Activated CD4-positive, alpha-beta T cell treated with anti-CD3 and anti-CD28 coated beads, Interleukin-2, amount 10 ng/mL, durations not matched to agents 24 days and 14 days (primary cell): ENCODE measurements at regions not wholly inside any gene's neighbourhood (a gene's known extent, or its start where the extent isn't known, plus 50 kb on each side); places are given as distances from the start of the nearest gene placed in this dataset.
"Not testable (repeated sequence)": the region's sequence is repeated elsewhere in the genome, so short reads cannot be mapped to it uniquely, and the experiment has no call there.

Experiments
- DNase-seq: peaks from one replicate; pipeline ENCODE4 v3.0.0; 2022
- H3K27ac Mint-ChIP-seq: one replicate; pipeline ENCODE4 v1.8.0; 2022; ENCODE audit warnings: mild to moderate bottlenecking, mixed read lengths
- H3K27me3 Mint-ChIP-seq: one replicate; pipeline ENCODE4 v1.8.0; 2022; ENCODE audit warnings: mixed read lengths
- H3K36me3 Mint-ChIP-seq: one replicate; pipeline ENCODE4 v1.8.0; 2022; ENCODE audit warnings: low read depth, mild to moderate bottlenecking, mixed read lengths
- H3K4me1 Mint-ChIP-seq: one replicate; pipeline ENCODE4 v1.8.0; 2021; ENCODE audit warnings: mixed read lengths
- H3K4me3 Mint-ChIP-seq: one replicate; pipeline ENCODE4 v1.8.0; 2022; ENCODE audit warnings: mild to moderate bottlenecking, moderate library complexity, mixed read lengths
- H3K9me3 Mint-ChIP-seq: one replicate; pipeline ENCODE4 v1.8.0; 2021; ENCODE audit warnings: mixed read lengths
- intact Hi-C: fragments of 100-400 bp; cut with micrococcal nuclease; formaldehyde crosslinking; loops from one replicate; pipeline ENCODE4 v1.15.1; 2023

GRCh38 chr4:28250646-28251045 lies 1390.0 kb downstream of the STIM2 start:
- Mint-ChIP-seq H3K4me1 (no peaks in the 10 kb centered on the region), H3K9me3 (peaks cover 9% of the 10 kb centered on the region), H3K4me3 (no peak overlapping the region), H3K36me3 (no peaks in the 10 kb centered on the region), H3K27ac (no peak overlapping the region), H3K27me3 (no peaks in the 10 kb centered on the region)
- no peak for DNase-seq
- intact Hi-C loops, result no loop called here

- Mint-ChIP-seq H3K27me3 (no peaks in the 10 kb centered on the region), H3K36me3 (no peaks in the 10 kb centered on the region), H3K4me1 (no peaks in the 10 kb centered on the region), H3K4me3 (no peak overlapping the region), H3K9me3 (peaks cover 9% of the 10 kb centered on the region), H3K27ac (no peak overlapping the region)
- intact Hi-C loops, result no loop called here
- DNase-seq, result no peak
Observed at GRCh38 chr4:28251831-28252230, 1391.2 kb downstream of the STIM2 start.

- no peak for DNase-seq
- Mint-ChIP-seq H3K4me1 (no peaks in the 10 kb centered on the region), H3K27ac (no peak overlapping the region), H3K27me3 (no peaks in the 10 kb centered on the region), H3K9me3 (peaks cover 9% of the 10 kb centered on the region), H3K36me3 (no peaks in the 10 kb centered on the region), H3K4me3 (no peak overlapping the region)
- intact Hi-C loops, result no loop called here
Observed at GRCh38 chr4:28254003-28254402, 1393.4 kb downstream of the STIM2 start.

- Mint-ChIP-seq H3K27me3 (no peaks in the 10 kb centered on the region), H3K4me1 (no peaks in the 10 kb centered on the region), H3K36me3 (no peaks in the 10 kb centered on the region), H3K27ac (no peak overlapping the region), H3K4me3 (no peak overlapping the region), H3K9me3 (peaks cover 9% of the 10 kb centered on the region)
- intact Hi-C loops, result no loop called here
- DNase-seq, result no peak
Observed at GRCh38 chr4:28256295-28256694, 1395.7 kb downstream of the STIM2 start.

- no peaks in the 10 kb centered on the region for H3K27me3 Mint-ChIP-seq
- H3K27ac Mint-ChIP-seq, result no peak overlapping the region
- intact Hi-C loops, result no loop called here
- no peak overlapping the region for H3K4me3 Mint-ChIP-seq
- H3K9me3 Mint-ChIP-seq, result peaks cover 1% of the 10 kb centered on the region
- no peak for DNase-seq
- H3K4me1 Mint-ChIP-seq, result no peaks in the 10 kb centered on the region
- H3K36me3 Mint-ChIP-seq, result no peaks in the 10 kb centered on the region
Observed at GRCh38 chr4:28259951-28260350, 1399.3 kb downstream of the STIM2 start.

GRCh38 chr4:28267166-28267565 lies 1406.5 kb downstream of the STIM2 start:
- Mint-ChIP-seq H3K36me3 (no peaks in the 10 kb centered on the region), H3K27me3 (no peaks in the 10 kb centered on the region), H3K9me3 (no peaks in the 10 kb centered on the region), H3K4me1 (no peaks in the 10 kb centered on the region), H3K27ac (no peak overlapping the region), H3K4me3 (no peak overlapping the region)
- no peak for DNase-seq
- intact Hi-C loops, result no loop called here

- no peaks in the 10 kb centered on the region for H3K27me3 Mint-ChIP-seq
- no peak for DNase-seq
Observed at GRCh38 chr4:28269426-28269825, 1408.8 kb downstream of the STIM2 start.

GRCh38 chr4:28277931-28278330 lies 1417.3 kb downstream of the STIM2 start:
- Mint-ChIP-seq H3K36me3 (no peaks in the 10 kb centered on the region), H3K4me1 (no peaks in the 10 kb centered on the region), H3K9me3 (no peaks in the 10 kb centered on the region), H3K27me3 (no peaks in the 10 kb centered on the region), H3K27ac (no peak overlapping the region), H3K4me3 (no peak overlapping the region)
- DNase-seq, result no peak
- intact Hi-C loops, result no loop called here

More at GRCh38 chr4:28269426-28269825, 1408.8 kb downstream of the STIM2 start:
- Mint-ChIP-seq H3K36me3 (no peaks in the 10 kb centered on the region), H3K9me3 (no peaks in the 10 kb centered on the region), H3K27ac (no peak overlapping the region), H3K4me1 (no peaks in the 10 kb centered on the region), H3K4me3 (no peak overlapping the region)
- intact Hi-C loops, result no loop called here

GRCh38 chr4:28278676-28279075 lies 1418.0 kb downstream of the STIM2 start:
- intact Hi-C loops, result no loop called here
- H3K4me1 Mint-ChIP-seq, result no peaks in the 10 kb centered on the region
- no peak overlapping the region for H3K27ac Mint-ChIP-seq

GRCh38 chr4:28279249-28279648 lies 1418.6 kb downstream of the STIM2 start:
- H3K27me3 Mint-ChIP-seq, result no peaks in the 10 kb centered on the region
- no peak overlapping the region for H3K4me3 Mint-ChIP-seq
- peaks cover 4% of the 10 kb centered on the region for H3K9me3 Mint-ChIP-seq
- no peak for DNase-seq
- H3K36me3 Mint-ChIP-seq, result no peaks in the 10 kb centered on the region
- intact Hi-C loops, result no loop called here
- no peaks in the 10 kb centered on the region for H3K4me1 Mint-ChIP-seq
- H3K27ac Mint-ChIP-seq, result no peak overlapping the region

More at GRCh38 chr4:28278676-28279075, 1418.0 kb downstream of the STIM2 start:
- DNase-seq, result no peak
- Mint-ChIP-seq H3K4me3 (no peak overlapping the region), H3K27me3 (no peaks in the 10 kb centered on the region), H3K9me3 (peaks cover 4% of the 10 kb centered on the region), H3K36me3 (no peaks in the 10 kb centered on the region)

GRCh38 chr4:28286266-28286665 lies 1425.6 kb downstream of the STIM2 start:
- intact Hi-C loops, H3K27me3 Mint-ChIP-seq, H3K36me3 Mint-ChIP-seq, H3K4me3 Mint-ChIP-seq, DNase-seq, H3K27ac Mint-ChIP-seq, H3K4me1 Mint-ChIP-seq: not testable (repeated sequence)
- peaks cover 11% of the 10 kb centered on the region for H3K9me3 Mint-ChIP-seq

GRCh38 chr4:28287831-28288233 lies 1427.2 kb downstream of the STIM2 start:
- H3K27ac Mint-ChIP-seq, result no peak overlapping the region
- intact Hi-C loops, result no loop called here
- no peak for DNase-seq

GRCh38 chr4:28296239-28296638 lies 1435.6 kb downstream of the STIM2 start:
- H3K27ac Mint-ChIP-seq, result no peak overlapping the region
- H3K4me3 Mint-ChIP-seq, result no peak overlapping the region
- DNase-seq, result no peak
- no peaks in the 10 kb centered on the region for H3K4me1 Mint-ChIP-seq
- H3K9me3 Mint-ChIP-seq, result peaks cover 8% of the 10 kb centered on the region
- no peaks in the 10 kb centered on the region for H3K36me3 Mint-ChIP-seq
- intact Hi-C loops, result no loop called here
- no peaks in the 10 kb centered on the region for H3K27me3 Mint-ChIP-seq

More at GRCh38 chr4:28287831-28288233, 1427.2 kb downstream of the STIM2 start:
- Mint-ChIP-seq H3K36me3 (no peaks in the 10 kb centered on the region), H3K4me3 (no peak overlapping the region), H3K4me1 (no peaks in the 10 kb centered on the region), H3K9me3 (peaks cover 11% of the 10 kb centered on the region), H3K27me3 (no peaks in the 10 kb centered on the region)

- H3K4me3 Mint-ChIP-seq, result no peak overlapping the region
- no peaks in the 10 kb centered on the region for H3K27me3 Mint-ChIP-seq
- H3K4me1 Mint-ChIP-seq, result no peaks in the 10 kb centered on the region
- no peak for DNase-seq
- H3K27ac Mint-ChIP-seq, result no peak overlapping the region
- intact Hi-C loops, result no loop called here
- H3K36me3 Mint-ChIP-seq, result no peaks in the 10 kb centered on the region
- no peaks in the 10 kb centered on the region for H3K9me3 Mint-ChIP-seq
Observed at GRCh38 chr4:28310926-28311325, 1450.3 kb downstream of the STIM2 start.

GRCh38 chr4:28312497-28312896 lies 1451.9 kb downstream of the STIM2 start:
- DNase-seq, H3K27me3 Mint-ChIP-seq, H3K27ac Mint-ChIP-seq, intact Hi-C loops, H3K4me3 Mint-ChIP-seq, H3K9me3 Mint-ChIP-seq, H3K36me3 Mint-ChIP-seq, H3K4me1 Mint-ChIP-seq: not testable (repeated sequence)
